BLaER1 (cell line): ENCODE measurements at regions not wholly inside any gene's neighbourhood (a gene's known extent, or its start where the extent isn't known, plus 50 kb on each side); places are given as distances from the start of the nearest gene placed in this dataset.
A peak's percentile ranks its signal among the peaks of the same experiment; 100 is the strongest.

Experiments
- H3K27ac ChIP-seq: shearing (Covaris generic); formaldehyde crosslinking; 2 replicates; pipeline ENCODE4 v1.8.1; 2022
- H3K27me3 ChIP-seq: shearing (Covaris generic); formaldehyde crosslinking; 2 replicates; pipeline ENCODE4 v1.8.1; 2022
- H3K36me3 ChIP-seq: shearing (Covaris generic); formaldehyde crosslinking; 2 replicates; pipeline ENCODE4 v1.8.1; 2022
- H3K4me1 ChIP-seq: shearing (Covaris generic); formaldehyde crosslinking; 2 replicates; pipeline ENCODE4 v1.8.1; 2022
- H3K4me2 ChIP-seq: shearing (Covaris generic); formaldehyde crosslinking; 2 replicates; pipeline ENCODE4 v1.8.1; 2022
- H3K4me3 ChIP-seq: shearing (Covaris generic); formaldehyde crosslinking; 2 replicates; pipeline ENCODE4 v1.8.1; 2022
- H3K9ac ChIP-seq: shearing (Covaris generic); formaldehyde crosslinking; 2 replicates; pipeline ENCODE4 v1.8.1; 2022
- H3K9me3 ChIP-seq: shearing (Covaris generic); formaldehyde crosslinking; 2 replicates; pipeline ENCODE4 v1.8.1; 2022
- H4K20me1 ChIP-seq: shearing (Covaris generic); formaldehyde crosslinking; 2 replicates; pipeline ENCODE4 v1.8.1; 2022
- Cebpa-rat ChIP-seq: shearing (Covaris generic); IDR thresholded peaks from 2 replicates; pipeline ENCODE4 v1.8.1; 2022

GRCh38 chr2:236889791-236890704 is 195.6 kb upstream of the COPS8 start:
- H3K4me3 ChIP-seq, result no peak overlapping the region
- no peaks in the 10 kb centered on the region for H3K27me3 ChIP-seq
- H3K9me3 ChIP-seq, result peaks cover 9% of the 10 kb centered on the region; the same call in 1 of the 2 replicates
- no peaks in the 10 kb centered on the region for H4K20me1 ChIP-seq
- H3K4me2 ChIP-seq, result no peak overlapping the region
- TF ChIP-seq Cebpa-rat, result no peak
- no peaks in the 10 kb centered on the region for H3K36me3 ChIP-seq
- H3K9ac ChIP-seq, result no peak overlapping the region
- H3K4me1 ChIP-seq, result no peaks in the 10 kb centered on the region
- H3K27ac ChIP-seq, result no peak overlapping the region

DNA sequence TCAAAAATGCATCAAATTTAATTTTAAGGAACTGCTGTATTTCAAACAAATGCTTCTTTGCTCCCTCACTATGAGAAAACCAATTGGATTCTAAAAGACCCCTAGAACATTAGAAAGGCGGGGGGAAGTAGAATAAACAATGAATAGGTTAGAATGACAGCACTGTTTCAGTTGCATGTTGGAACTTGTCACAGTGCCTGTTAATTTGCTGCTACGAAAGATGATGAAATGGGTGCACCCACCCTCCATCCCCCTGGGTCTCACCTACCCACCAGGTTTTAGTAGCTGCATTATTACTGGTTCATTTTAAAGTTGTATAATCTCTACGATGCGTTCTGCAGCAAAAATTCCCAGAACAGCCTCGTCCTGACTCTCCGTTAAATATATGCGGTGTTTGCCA is 193.0 kb upstream of the COPS8 start:
- no peak overlapping the region for H3K27ac ChIP-seq
- H3K4me1 ChIP-seq, result no peaks in the 10 kb centered on the region
- no peak overlapping the region for H3K4me2 ChIP-seq
- H3K9me3 ChIP-seq, result peaks cover 9% of the 10 kb centered on the region; the same call in 1 of the 2 replicates
- no peak overlapping the region for H3K9ac ChIP-seq
- no peaks in the 10 kb centered on the region for H3K36me3 ChIP-seq
- H3K27me3 ChIP-seq, result no peaks in the 10 kb centered on the region
- no peak overlapping the region for H3K4me3 ChIP-seq
- H4K20me1 ChIP-seq, result no peaks in the 10 kb centered on the region
- no peak for TF ChIP-seq Cebpa-rat

GRCh38 chr2:236894791-236895190 is 190.9 kb upstream of the COPS8 start:
- no peaks in the 10 kb centered on the region for H3K27me3 ChIP-seq
- H3K4me2 ChIP-seq, result no peak overlapping the region
- H3K9ac ChIP-seq, result no peak overlapping the region
- H4K20me1 ChIP-seq, result no peaks in the 10 kb centered on the region
- TF ChIP-seq Cebpa-rat, result no peak
- no peaks in the 10 kb centered on the region for H3K36me3 ChIP-seq
- peaks cover 9% of the 10 kb centered on the region; the same call in 1 of the 2 replicates for H3K9me3 ChIP-seq
- no peak overlapping the region for H3K27ac ChIP-seq
- no peak overlapping the region for H3K4me3 ChIP-seq
- H3K4me1 ChIP-seq, result no peaks in the 10 kb centered on the region

DNA sequence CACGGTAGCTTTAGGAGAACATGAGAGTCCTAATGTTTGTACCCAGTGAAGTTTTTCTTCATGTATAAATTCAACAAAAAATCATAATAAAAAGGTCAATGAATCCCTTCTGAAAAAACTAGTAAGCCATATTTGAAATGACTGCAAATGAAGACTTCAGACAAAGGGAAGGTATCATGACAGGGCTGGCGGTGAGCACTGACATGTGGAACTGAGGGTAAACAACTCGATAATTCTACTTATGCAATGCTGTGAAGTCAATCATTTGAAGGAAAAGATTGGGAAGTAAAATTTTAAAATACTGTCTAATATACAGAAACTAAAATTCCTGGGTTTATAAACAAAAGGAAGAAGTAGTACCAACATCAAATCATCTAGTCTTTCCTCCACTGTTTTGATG is 190.2 kb upstream of the COPS8 start:
- H3K4me3 ChIP-seq, result no peak overlapping the region
- no peaks in the 10 kb centered on the region for H3K27me3 ChIP-seq
- no peaks in the 10 kb centered on the region for H3K36me3 ChIP-seq
- no peak overlapping the region for H3K9ac ChIP-seq
- H3K27ac ChIP-seq, result no peak overlapping the region
- H3K4me1 ChIP-seq, result no peaks in the 10 kb centered on the region
- H3K4me2 ChIP-seq, result no peak overlapping the region
- TF ChIP-seq Cebpa-rat, result no peak
- H3K9me3 ChIP-seq, result peaks cover 2% of the 10 kb centered on the region; the same call in 1 of the 2 replicates
- H4K20me1 ChIP-seq, result no peaks in the 10 kb centered on the region

DNA sequence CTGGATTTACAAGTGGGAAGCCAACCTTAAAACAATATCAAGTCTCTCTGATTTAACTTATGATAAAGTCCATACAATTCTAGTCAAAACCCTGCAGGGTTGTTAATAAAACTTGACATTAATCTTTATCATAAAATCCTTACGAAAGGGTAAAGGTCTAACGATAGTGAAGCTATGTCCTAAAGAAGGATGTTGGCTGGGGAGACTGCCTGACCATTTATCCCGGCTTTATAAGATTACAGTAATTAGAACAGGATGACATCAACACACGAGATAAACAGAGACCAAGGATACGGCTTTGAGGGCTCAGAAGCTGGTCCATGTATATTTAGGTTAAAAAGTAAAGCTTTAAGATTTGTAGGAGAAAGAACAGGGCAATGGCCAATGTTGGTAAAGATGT is 189.0 kb upstream of the COPS8 start:
- Histone ChIP-seq H3K4me1 (no peaks in the 10 kb centered on the region), H3K36me3 (no peaks in the 10 kb centered on the region), H3K9ac (no peak overlapping the region), H3K9me3 (no peaks in the 10 kb centered on the region), H3K4me3 (no peak overlapping the region), H4K20me1 (no peaks in the 10 kb centered on the region), H3K4me2 (no peak overlapping the region), H3K27ac (no peak overlapping the region), H3K27me3 (no peaks in the 10 kb centered on the region)
- no peak for TF ChIP-seq Cebpa-rat

DNA sequence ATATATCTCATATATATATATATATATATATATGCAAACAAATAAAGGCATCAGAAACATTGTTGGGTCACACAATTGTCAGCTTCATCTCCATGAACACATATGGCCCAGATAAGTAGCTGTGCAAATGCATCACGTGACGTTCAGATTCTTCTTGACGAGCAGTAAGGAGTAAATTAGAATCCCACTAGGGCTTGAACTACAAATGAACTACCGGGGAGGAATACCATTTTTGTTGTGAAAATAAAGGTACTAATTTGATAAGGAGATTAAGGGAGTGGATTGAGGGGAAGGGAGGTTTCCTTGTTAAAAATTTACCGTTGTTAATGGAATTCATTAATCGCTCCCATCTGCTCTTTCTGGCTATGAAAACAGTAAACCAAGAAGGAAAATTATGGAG is 186.5 kb upstream of the COPS8 start:
- H3K36me3 ChIP-seq, result no peaks in the 10 kb centered on the region

GRCh38 chr2:236899950-236900640 is 185.6 kb upstream of the COPS8 start:
- Histone ChIP-seq H4K20me1 (no peaks in the 10 kb centered on the region), H3K9ac (no peak overlapping the region), H3K27ac (no peak overlapping the region), H3K36me3 (no peaks in the 10 kb centered on the region), H3K4me2 (peak overlapping the region; percentile 3; the same call in 1 of the 2 replicates), H3K27me3 (no peaks in the 10 kb centered on the region), H3K4me1 (no peaks in the 10 kb centered on the region), H3K4me3 (no peak overlapping the region), H3K9me3 (no peaks in the 10 kb centered on the region)
- no peak for TF ChIP-seq Cebpa-rat

More for the DNA sequence above, 186.5 kb upstream of the COPS8 start:
- Histone ChIP-seq H3K4me2 (no peak overlapping the region), H3K4me1 (no peaks in the 10 kb centered on the region), H3K27ac (no peak overlapping the region), H3K27me3 (no peaks in the 10 kb centered on the region), H3K9ac (no peak overlapping the region), H3K4me3 (no peak overlapping the region), H4K20me1 (no peaks in the 10 kb centered on the region), H3K9me3 (no peaks in the 10 kb centered on the region)
- no peak for TF ChIP-seq Cebpa-rat

DNA sequence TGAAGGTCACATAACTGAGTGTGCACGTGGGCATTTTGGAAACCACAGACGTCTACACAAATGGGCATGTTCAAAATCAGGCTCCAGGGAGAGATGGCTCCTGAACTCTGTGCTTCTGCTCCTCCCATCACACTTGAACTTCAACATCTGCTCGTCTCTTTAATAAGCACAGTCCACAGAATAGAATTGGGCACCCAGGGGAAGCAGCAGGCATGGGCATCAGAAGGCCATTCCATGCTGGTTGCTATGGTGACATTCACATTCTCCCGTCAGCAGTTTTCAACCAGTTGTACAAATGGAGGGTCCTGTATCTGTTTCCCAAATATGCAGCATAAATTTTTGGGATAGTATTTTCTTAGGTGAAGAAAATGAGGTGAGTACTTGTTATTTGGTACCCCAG is 183.7 kb upstream of the COPS8 start:
- Histone ChIP-seq H3K4me2 (no peak overlapping the region), H3K27ac (no peak overlapping the region), H3K4me3 (no peak overlapping the region), H4K20me1 (no peaks in the 10 kb centered on the region), H3K4me1 (peaks cover 2% of the 10 kb centered on the region; the same call in 1 of the 2 replicates), H3K36me3 (no peaks in the 10 kb centered on the region), H3K9me3 (no peaks in the 10 kb centered on the region), H3K9ac (no peak overlapping the region), H3K27me3 (no peaks in the 10 kb centered on the region)
- no peak for TF ChIP-seq Cebpa-rat

GRCh38 chr2:236903978-236904377 is 181.7 kb upstream of the COPS8 start:
- TF ChIP-seq Cebpa-rat, result no peak
- Histone ChIP-seq H3K9ac (no peak overlapping the region), H3K4me1 (peaks cover 22% of the 10 kb centered on the region), H4K20me1 (no peaks in the 10 kb centered on the region), H3K27ac (no peak overlapping the region), H3K9me3 (no peaks in the 10 kb centered on the region), H3K4me3 (no peak overlapping the region), H3K4me2 (no peak overlapping the region), H3K36me3 (no peaks in the 10 kb centered on the region), H3K27me3 (no peaks in the 10 kb centered on the region)
